ENCODE measurements at regions not wholly inside any gene's neighbourhood (a gene's known extent, or its start where the extent isn't known, plus 50 kb on each side); places are given as distances from the start of the nearest gene placed in this dataset.

DNA sequence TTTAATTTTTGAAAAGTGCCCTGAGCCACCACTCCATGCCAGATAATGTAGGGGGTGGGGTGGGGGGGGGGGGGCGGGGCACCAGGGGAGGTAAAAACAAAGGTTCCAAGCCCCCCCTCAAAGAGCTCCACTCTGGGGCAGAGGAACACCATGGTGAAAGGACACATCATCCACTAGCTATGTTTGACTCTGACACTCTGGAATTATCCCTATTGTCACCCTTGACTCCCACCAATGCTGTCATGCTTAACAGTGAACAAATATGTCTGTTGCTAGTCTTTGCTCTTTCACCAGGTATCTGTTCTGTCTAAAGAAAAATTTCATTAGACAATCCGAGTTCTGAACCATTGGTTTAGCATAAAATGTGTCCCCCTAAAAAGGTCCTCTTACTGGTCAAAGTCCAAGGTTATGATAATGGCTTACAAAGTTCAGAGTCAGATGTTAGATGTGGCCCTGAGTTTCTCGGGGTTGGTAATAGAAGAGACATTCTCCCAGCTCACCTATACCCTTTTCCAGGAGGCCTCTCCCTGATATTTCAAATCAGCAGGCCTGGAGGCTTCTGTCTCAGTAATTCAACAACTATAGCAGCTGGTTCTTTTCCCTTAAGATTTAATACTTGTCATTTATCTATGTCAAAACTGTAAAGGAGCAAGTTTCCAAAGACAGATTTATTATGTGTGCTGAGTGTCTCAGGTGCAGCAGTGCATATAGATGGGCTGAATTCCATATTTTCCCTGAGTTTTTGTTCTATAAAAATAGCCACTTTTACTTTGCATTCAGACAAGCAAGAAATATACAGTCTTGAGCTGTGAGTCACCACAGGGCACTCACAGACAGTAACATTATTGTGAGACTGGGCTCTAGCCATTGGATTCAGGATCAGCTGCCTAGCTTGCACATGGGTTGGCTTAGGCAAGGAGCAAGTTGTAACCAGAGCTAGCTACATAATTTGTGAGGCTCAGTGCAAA lies 174.1 kb downstream of the CSNK2A3 start:
- peak; percentile 48 for DNase-seq (ENCODE audit: low read depth)
- H3K4me3 ChIP-seq (replicated peaks; ENCODE audit: low read depth, low read length): no peak overlapping the region
- TF ChIP-seq, protein P1, sequence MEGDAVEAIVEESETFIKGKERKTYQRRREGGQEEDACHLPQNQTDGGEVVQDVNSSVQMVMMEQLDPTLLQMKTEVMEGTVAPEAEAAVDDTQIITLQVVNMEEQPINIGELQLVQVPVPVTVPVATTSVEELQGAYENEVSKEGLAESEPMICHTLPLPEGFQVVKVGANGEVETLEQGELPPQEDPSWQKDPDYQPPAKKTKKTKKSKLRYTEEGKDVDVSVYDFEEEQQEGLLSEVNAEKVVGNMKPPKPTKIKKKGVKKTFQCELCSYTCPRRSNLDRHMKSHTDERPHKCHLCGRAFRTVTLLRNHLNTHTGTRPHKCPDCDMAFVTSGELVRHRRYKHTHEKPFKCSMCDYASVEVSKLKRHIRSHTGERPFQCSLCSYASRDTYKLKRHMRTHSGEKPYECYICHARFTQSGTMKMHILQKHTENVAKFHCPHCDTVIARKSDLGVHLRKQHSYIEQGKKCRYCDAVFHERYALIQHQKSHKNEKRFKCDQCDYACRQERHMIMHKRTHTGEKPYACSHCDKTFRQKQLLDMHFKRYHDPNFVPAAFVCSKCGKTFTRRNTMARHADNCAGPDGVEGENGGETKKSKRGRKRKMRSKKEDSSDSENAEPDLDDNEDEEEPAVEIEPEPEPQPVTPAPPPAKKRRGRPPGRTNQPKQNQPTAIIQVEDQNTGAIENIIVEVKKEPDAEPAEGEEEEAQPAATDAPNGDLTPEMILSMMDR (IDR thresholded peaks at IDR 0.05; ENCODE audit: low read length, missing control alignments): no peak

DNA sequence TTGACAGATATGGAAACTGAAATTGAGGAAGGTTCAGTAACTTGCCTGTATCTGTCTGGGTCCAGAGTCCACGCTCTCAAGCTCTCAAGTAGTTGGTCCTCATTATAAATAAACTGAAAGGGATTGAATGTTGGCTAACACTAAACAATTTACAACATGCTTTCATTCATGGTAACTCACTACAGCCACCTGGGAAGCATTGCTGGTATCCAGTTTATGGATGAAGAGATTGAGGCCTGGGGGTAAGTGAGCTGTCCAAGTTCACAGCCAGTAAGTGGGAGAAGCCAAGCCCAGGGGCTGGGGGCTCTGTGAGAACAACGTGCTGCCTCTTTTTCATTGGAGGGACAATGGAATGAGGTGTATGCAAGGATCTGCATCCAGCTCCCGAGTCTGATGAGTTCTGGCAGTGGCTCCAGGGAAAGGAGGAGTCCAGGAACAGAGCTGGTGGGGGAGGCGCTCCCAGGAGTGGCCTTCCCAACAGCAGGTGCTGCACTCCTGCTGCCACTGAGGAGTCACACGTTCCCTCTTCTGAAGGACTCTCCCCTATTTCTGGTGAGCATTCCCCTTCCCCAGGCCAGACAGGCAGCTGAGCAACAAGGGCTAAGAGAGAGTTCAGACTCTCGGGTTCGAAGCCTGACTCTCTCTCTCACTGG lies 175.8 kb downstream of the CSNK2A3 start:
- TF ChIP-seq, protein P1 (IDR thresholded peaks at IDR 0.05; ENCODE audit: low read length, missing control alignments): no peak
- no peak for DNase-seq (ENCODE audit: low read depth)
- no peak overlapping the region for H3K4me3 ChIP-seq (replicated peaks; ENCODE audit: low read depth, low read length)

DNA sequence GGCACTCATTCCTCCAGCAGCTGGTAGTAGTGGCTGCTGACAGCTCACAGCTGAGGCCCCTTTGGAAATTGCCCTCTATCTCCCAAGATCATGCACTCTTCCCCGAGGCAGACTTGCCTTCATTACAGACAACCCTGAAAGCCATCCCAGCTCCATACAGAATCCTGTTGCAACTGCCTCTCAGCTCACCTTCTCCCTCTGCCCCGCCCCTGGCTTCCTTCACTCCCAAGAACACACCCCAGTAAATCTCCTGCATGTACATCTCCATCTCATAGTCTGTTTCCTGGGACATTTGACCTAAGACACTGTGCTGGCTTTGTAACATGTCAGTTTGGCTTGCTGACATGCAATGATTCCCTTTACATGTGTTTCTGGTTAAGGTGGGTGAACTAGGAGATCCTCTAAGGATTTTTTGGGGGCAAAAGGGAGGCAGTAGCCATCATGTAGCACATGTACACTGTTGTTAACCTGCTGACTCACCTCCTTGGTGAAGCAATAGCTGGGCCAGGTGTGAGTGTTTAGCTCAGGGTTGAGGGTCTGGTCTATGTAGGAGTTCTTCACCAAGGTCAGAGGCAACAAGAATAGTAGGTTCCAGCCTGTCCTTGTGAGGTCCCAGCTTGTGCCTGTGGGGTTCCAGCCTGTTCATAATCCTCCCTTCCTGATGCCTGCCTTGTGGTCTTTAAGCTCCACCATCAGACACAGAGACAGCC lies 179.6 kb downstream of the CSNK2A3 start:
- no peak overlapping the region for H3K4me3 ChIP-seq (replicated peaks; ENCODE audit: low read depth, low read length)
- no peak for DNase-seq (ENCODE audit: low read depth)
- TF ChIP-seq, protein P1 (IDR thresholded peaks at IDR 0.05; ENCODE audit: low read length, missing control alignments): no peak

DNA sequence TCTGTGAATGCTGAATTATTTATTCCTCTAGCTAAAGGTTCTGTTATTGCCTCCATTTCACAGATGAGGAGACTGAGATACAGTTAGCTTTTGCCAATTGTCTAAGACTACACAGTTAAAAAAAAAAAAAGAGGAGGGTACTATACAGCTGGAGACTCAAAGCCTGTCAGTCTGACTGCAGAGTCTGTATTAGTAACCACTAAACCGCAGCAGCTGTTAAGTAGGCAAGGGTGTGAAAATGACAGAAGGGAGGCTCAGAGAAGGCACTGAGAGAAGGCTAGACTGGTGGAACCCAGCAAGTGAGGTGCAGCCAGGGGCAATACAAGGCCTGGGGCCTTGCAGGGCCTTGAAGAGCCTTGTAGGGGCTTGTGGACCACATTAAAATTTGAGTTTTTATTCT lies 181.2 kb downstream of the CSNK2A3 start:
- DNase-seq (ENCODE audit: low read depth): no peak
- no peak overlapping the region for H3K4me3 ChIP-seq (replicated peaks; ENCODE audit: low read depth, low read length)
- TF ChIP-seq, protein P1 (IDR thresholded peaks at IDR 0.05; ENCODE audit: low read length, missing control alignments): no peak

DNA sequence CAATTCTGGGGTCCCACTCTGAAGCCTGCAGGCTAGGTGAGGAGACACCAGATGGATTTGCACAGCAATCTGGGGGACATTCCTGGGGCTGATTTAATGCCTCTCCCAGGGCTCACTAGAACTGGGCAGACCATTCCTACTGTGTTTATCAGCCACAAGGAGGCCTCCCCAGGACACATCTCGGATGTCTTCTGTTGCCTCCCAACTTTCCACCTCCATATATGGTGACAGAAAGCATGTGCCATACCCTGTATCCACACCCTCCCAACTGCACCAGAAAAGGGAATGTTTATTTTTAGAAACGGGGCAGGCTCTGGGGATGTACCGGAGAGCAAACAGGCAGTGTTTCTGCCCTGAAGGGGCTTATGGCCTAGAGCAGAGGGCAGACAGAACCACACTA lies 181.8 kb downstream of the CSNK2A3 start:
- TF ChIP-seq, protein P1 (IDR thresholded peaks at IDR 0.05; ENCODE audit: low read length, missing control alignments): no peak
- H3K4me3 ChIP-seq (replicated peaks; ENCODE audit: low read depth, low read length): no peak overlapping the region
- no peak for DNase-seq (ENCODE audit: low read depth)

DNA sequence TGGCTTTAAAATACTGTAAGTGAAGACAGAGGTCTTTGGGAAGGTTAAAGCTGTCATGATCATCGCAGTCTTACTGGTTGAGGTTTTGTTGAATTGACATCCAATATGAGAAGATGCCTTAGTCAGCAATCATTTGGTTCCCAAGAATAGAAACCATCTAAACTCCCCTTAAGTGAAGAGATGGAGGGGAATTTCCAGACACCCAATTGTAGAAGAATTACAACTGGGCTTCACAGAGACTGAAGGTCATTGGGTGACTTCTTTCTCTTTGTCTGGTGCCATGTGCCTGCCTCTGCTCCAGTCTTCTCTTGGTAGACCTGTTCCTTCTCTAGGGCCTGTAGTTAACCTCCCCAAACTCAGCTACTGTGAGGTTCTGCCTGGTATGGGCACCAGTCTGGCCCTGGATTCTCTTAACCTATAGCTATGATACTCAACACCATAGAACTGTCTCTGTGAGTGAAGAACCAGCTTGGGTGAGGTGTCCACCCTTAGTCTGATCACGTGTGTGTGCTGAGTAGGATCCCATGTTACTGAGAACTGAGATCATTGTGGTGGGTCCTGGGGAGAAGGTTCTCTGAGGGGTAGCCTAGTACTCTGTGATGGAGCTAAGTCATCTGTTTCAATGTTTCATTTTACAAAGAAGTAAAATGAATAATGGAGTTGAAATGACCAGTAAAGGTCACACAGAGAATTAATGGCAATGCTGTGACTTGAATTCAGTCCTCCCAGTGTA lies 182.5 kb downstream of the CSNK2A3 start:
- TF ChIP-seq, protein P1 (IDR thresholded peaks at IDR 0.05; ENCODE audit: low read length, missing control alignments): no peak
- H3K4me3 ChIP-seq (replicated peaks; ENCODE audit: low read depth, low read length): no peak overlapping the region
- no peak for DNase-seq (ENCODE audit: low read depth)

Data from fibroblast of pulmonary artery (primary cell).